ENCODE measurements at regions not wholly inside any gene's neighbourhood (a gene's known extent, or its start where the extent isn't known, plus 50 kb on each side); places are given as distances from the start of the nearest gene placed in this dataset.

DNA sequence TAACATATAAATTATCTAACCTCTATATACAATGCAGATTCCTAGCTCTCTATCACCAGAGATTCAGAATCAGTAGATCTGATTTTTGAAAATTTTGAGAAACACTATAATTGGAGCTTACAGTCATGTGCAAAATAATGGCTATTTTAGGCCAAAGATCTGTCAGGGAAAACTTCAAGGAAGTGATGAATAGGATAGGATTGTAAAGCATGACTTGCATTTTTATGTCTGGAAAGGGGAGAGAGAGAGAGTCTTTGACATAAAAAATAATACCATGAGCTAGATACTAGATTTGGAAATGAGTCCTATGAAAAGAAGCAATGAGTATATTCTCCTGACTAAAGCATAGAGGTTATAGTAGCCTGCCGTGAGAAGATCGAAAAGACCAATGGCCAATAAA is 181.1 kb downstream of the SDHAF3 start:
- TF ChIP-seq, protein P1, sequence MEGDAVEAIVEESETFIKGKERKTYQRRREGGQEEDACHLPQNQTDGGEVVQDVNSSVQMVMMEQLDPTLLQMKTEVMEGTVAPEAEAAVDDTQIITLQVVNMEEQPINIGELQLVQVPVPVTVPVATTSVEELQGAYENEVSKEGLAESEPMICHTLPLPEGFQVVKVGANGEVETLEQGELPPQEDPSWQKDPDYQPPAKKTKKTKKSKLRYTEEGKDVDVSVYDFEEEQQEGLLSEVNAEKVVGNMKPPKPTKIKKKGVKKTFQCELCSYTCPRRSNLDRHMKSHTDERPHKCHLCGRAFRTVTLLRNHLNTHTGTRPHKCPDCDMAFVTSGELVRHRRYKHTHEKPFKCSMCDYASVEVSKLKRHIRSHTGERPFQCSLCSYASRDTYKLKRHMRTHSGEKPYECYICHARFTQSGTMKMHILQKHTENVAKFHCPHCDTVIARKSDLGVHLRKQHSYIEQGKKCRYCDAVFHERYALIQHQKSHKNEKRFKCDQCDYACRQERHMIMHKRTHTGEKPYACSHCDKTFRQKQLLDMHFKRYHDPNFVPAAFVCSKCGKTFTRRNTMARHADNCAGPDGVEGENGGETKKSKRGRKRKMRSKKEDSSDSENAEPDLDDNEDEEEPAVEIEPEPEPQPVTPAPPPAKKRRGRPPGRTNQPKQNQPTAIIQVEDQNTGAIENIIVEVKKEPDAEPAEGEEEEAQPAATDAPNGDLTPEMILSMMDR (IDR thresholded peaks at IDR 0.05; ENCODE audit: low read depth, low read length, missing input control) = no peak
- TF ChIP-seq, protein P2, sequence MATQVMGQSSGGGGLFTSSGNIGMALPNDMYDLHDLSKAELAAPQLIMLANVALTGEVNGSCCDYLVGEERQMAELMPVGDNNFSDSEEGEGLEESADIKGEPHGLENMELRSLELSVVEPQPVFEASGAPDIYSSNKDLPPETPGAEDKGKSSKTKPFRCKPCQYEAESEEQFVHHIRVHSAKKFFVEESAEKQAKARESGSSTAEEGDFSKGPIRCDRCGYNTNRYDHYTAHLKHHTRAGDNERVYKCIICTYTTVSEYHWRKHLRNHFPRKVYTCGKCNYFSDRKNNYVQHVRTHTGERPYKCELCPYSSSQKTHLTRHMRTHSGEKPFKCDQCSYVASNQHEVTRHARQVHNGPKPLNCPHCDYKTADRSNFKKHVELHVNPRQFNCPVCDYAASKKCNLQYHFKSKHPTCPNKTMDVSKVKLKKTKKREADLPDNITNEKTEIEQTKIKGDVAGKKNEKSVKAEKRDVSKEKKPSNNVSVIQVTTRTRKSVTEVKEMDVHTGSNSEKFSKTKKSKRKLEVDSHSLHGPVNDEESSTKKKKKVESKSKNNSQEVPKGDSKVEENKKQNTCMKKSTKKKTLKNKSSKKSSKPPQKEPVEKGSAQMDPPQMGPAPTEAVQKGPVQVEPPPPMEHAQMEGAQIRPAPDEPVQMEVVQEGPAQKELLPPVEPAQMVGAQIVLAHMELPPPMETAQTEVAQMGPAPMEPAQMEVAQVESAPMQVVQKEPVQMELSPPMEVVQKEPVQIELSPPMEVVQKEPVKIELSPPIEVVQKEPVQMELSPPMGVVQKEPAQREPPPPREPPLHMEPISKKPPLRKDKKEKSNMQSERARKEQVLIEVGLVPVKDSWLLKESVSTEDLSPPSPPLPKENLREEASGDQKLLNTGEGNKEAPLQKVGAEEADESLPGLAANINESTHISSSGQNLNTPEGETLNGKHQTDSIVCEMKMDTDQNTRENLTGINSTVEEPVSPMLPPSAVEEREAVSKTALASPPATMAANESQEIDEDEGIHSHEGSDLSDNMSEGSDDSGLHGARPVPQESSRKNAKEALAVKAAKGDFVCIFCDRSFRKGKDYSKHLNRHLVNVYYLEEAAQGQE (IDR thresholded peaks at IDR 0.05) = no peak
- TF ChIP-seq, protein P3, sequence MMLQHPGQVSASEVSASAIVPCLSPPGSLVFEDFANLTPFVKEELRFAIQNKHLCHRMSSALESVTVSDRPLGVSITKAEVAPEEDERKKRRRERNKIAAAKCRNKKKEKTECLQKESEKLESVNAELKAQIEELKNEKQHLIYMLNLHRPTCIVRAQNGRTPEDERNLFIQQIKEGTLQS (IDR thresholded peaks at IDR 0.05) = no peak
- no peak for TF ChIP-seq YY1 (IDR thresholded peaks at IDR 0.05)
- TF ChIP-seq TAF1 (conservative IDR thresholded peaks at IDR 0.05) = no peak
- TF ChIP-seq, protein P4, sequence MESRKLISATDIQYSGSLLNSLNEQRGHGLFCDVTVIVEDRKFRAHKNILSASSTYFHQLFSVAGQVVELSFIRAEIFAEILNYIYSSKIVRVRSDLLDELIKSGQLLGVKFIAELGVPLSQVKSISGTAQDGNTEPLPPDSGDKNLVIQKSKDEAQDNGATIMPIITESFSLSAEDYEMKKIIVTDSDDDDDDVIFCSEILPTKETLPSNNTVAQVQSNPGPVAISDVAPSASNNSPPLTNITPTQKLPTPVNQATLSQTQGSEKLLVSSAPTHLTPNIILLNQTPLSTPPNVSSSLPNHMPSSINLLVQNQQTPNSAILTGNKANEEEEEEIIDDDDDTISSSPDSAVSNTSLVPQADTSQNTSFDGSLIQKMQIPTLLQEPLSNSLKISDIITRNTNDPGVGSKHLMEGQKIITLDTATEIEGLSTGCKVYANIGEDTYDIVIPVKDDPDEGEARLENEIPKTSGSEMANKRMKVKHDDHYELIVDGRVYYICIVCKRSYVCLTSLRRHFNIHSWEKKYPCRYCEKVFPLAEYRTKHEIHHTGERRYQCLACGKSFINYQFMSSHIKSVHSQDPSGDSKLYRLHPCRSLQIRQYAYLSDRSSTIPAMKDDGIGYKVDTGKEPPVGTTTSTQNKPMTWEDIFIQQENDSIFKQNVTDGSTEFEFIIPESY (IDR thresholded peaks at IDR 0.05) = no peak
- no peak for TF ChIP-seq RAD21 (IDR thresholded peaks at IDR 0.05)
- no peak for TF ChIP-seq HNF4G (IDR thresholded peaks at IDR 0.05)
- no peak for TF ChIP-seq RXRA (IDR thresholded peaks at IDR 0.05)
- TF ChIP-seq, protein P5, sequence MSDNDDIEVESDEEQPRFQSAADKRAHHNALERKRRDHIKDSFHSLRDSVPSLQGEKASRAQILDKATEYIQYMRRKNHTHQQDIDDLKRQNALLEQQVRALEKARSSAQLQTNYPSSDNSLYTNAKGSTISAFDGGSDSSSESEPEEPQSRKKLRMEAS (IDR thresholded peaks at IDR 0.05) = no peak
- no peak for TF ChIP-seq JUND (IDR thresholded peaks at IDR 0.05)

Measured in liver (tissue), 3 donors.